Adipocyte (in vitro differentiated cells): ENCODE measurements at regions not wholly inside any gene's neighbourhood (a gene's known extent, or its start where the extent isn't known, plus 50 kb on each side); places are given as distances from the start of the nearest gene placed in this dataset.

Source experiments
- DNase-seq: peaks from one replicate; pipeline ENCODE4 v3.0.0-alpha.2; 2015; ENCODE audit warnings: low read depth
- H3K27me3 ChIP-seq: replicated peaks from 2 replicates; pipeline ENCODE4 v1.7.0; 2013; ENCODE audit warnings: mild to moderate bottlenecking, low read length, moderate library complexity; ENCODE audit not compliant: control insufficient read depth, insufficient read depth
- H3K36me3 ChIP-seq: 2 replicates; pipeline ENCODE4 v1.7.0; 2013; ENCODE audit warnings: low read length, mild to moderate bottlenecking, moderate library complexity; ENCODE audit not compliant: control insufficient read depth, insufficient read depth, severe bottlenecking
- H3K4me1 ChIP-seq: 2 replicates; pipeline ENCODE4 v1.7.0; 2013; ENCODE audit warnings: mild to moderate bottlenecking, low read length, moderate library complexity; ENCODE audit not compliant: control insufficient read depth, insufficient read depth
- H3K4me3 ChIP-seq: 2 replicates; pipeline ENCODE4 v1.7.0; 2013; ENCODE audit warnings: mild to moderate bottlenecking, low read length, moderate library complexity
- H3K9ac ChIP-seq: 2 replicates; pipeline ENCODE4 v1.7.0; 2013; ENCODE audit warnings: mild to moderate bottlenecking, low read length, moderate library complexity
- H3K9me3 ChIP-seq: 2 replicates; pipeline ENCODE4 v1.7.0; 2013; ENCODE audit warnings: mild to moderate bottlenecking, low read length, moderate library complexity; ENCODE audit not compliant: control insufficient read depth

DNA sequence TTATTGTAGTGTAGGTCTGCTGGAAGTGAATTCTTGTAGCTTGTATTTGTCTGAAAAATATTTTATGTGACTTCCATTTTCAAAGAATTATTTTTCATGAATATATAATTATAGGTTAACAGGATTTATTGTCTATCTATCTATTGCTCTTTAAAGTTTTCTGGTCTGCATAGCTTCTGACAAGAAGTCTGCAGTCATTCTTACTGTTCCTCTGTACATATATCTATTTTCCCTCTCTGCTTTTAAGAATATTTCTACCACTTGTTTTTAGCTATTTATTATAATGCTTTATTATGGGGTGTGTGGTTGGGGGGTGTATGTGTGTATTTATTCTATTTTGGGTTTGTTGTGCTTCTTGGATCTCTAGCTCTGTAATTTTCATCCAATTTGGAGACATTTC, 77.4 kb downstream of the ETS2 start:
- DNase-seq = no peak
- H3K4me1 ChIP-seq = peaks cover 10% of the 10 kb centered on the region
- no peak overlapping the region for H3K9ac ChIP-seq
- no peak overlapping the region for H3K4me3 ChIP-seq
- no peaks in the 10 kb centered on the region for H3K36me3 ChIP-seq
- peaks cover 44% of the 10 kb centered on the region for H3K9me3 ChIP-seq
- H3K27me3 ChIP-seq = no peaks in the 10 kb centered on the region

DNA sequence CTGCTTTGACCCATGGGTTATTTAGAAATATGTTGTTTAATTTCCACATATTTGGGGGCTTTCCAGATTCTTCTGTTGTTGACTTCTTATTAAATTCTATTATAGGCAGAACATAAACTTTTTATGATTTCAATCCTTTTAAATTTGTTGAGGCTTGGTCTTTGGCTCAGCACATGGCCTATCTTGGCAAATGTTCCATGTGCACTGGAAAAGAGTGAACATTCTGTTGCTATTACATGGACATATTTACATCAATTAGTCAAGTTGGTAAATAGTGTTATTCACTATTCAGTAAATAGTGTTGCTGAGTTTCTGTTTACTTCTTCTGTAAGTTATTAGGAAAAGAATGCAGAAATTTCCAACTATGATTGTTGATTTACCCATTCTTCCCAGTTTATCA, 75.4 kb downstream of the ETS2 start:
- H3K4me1 ChIP-seq = peaks cover 12% of the 10 kb centered on the region
- peaks cover 34% of the 10 kb centered on the region for H3K9me3 ChIP-seq
- H3K9ac ChIP-seq = no peak overlapping the region
- H3K36me3 ChIP-seq = no peaks in the 10 kb centered on the region
- DNase-seq = no peak
- no peaks in the 10 kb centered on the region for H3K27me3 ChIP-seq
- no peak overlapping the region for H3K4me3 ChIP-seq

DNA sequence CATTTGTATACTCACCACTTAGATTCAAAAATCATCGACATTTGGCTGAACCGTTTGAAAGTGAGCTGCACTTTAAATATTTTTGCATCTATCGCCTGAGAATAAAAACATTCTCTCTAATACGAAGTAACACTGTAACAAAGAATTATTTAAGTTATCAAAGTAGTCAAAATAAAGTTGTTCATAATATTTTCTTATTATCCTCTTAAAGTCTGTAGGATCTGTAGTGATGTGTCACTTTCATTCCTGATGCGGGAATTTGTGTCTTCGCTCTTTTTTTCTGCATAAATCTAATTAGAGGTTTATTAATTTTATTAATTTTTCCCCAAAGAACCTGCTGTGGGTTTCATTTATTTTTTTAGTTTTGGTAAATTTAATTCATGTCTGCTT, 74.8 kb downstream of the ETS2 start:
- no peaks in the 10 kb centered on the region for H3K36me3 ChIP-seq
- peaks cover 34% of the 10 kb centered on the region for H3K9me3 ChIP-seq
- DNase-seq = no peak
- H3K4me3 ChIP-seq = no peak overlapping the region
- H3K9ac ChIP-seq = no peak overlapping the region
- H3K27me3 ChIP-seq = no peaks in the 10 kb centered on the region
- peaks cover 15% of the 10 kb centered on the region for H3K4me1 ChIP-seq

DNA sequence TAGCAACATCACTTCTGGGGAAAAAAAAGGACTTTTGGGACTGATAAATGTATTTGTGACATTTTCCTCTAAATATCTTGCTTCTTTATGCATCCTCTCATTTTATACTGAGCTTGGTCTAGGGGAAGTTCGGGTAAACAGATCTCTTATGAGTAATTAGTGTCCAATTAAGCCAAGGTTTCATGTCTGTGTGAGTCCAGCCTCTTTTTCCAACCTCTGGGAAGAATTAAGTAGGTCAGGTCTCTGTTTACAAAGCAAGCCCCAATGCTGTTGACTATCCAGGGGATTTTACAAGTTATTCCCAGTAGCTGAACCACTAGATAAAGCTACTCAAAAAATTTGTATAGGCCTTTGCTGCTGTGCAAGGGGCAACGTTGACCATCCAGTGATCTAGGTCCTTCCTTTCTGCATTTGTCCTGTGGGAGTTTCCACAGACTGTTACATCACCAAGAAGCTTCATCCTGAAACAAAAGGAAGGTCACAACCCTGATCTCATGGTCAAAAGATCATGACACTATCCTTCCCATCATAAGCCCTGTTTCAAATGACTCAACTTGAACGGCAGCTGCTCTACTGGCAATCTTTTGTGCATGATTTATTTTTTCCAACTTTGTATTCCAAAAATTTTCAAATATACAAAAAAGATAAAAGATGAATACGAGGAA, 74.3 kb downstream of the ETS2 start:
- no peak for DNase-seq
- Histone ChIP-seq H3K9ac (no peak overlapping the region), H3K4me3 (no peak overlapping the region), H3K4me1 (peaks cover 15% of the 10 kb centered on the region), H3K9me3 (peaks cover 33% of the 10 kb centered on the region), H3K36me3 (no peaks in the 10 kb centered on the region), H3K27me3 (no peaks in the 10 kb centered on the region)

DNA sequence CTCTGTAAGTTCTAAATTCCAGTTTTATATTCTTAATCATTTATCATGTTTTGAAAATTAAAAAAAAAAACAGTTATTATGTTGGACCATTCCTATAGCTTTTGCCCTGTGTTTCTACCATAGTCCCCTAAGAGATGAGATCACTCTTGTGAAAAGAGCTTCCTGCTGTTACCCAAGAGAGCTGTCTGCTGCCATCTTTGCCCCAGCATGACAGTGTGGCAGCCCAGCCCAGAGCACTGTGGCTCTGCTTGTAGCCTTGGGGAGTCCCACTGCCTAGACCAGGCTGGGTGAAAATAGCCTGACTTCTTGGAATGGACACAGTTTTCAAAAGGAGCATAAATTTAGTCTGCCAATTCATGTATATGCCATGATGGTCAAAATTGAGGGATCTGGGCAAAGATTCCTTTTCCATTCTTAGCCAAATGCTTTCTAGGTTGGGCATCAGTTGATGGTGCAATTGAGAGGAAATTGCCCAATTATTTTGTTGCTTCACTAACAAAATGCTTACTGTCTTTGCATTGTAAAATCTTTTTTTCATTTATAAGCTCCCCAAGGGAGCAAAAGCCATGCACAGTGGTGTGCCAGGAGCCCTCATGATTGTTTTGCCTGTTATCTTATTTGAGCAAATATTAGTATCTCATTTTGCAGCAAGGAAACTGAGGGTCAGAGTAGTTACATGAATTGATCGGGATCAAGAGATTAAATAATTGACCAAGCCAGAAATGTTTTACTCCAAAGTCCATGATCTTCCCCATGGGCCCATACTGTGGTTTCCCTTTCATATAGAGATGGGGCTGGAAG, 72.8 kb downstream of the ETS2 start:
- peak; percentile 64 for DNase-seq

DNA sequence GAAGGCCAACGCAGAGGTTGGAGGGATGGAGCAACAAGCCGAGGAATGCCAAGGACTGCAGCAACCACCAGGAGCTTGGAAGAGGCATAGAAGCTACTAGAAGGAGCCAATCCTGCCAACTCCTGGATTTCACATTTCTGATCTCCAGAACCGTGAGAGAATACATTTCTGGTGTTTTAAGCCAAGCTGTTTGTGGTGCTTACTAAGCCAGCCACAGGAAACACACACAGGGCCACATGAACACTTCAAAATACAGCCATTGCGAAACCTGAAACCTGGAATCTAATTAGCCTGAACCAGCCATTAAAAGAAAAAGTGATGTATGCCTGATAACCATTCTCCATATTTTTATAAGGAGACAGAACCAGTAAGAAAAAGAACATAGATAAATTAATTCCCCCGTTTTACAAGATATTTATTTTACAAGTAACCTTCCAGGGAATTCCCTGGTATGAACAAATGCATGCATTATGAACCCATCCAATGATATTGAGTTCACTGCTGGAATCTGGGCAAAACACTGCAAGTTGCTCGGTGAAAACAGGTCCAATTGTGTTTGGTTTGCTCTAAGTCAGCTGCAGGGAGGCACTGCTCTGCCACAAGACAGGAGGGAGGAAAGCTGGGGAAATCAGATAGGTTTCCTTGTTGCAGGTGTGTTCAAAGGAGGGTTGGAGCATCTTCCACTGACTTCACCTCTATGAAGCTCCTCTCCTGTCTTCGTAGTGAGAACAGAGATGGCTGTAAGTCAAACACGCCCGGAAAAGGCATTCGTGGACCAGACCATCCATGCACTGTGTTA, 70.2 kb downstream of the ETS2 start:
- Histone ChIP-seq H3K9ac (no peak overlapping the region), H3K36me3 (no peaks in the 10 kb centered on the region), H3K9me3 (peaks cover 14% of the 10 kb centered on the region), H3K4me1 (peaks cover 20% of the 10 kb centered on the region), H3K4me3 (no peak overlapping the region), H3K27me3 (no peaks in the 10 kb centered on the region)
- DNase-seq = peak; percentile 37

More for the DNA sequence above, 72.8 kb downstream of the ETS2 start:
- H3K9ac ChIP-seq = no peak overlapping the region
- no peak overlapping the region for H3K4me3 ChIP-seq
- H3K9me3 ChIP-seq = peaks cover 21% of the 10 kb centered on the region
- no peaks in the 10 kb centered on the region for H3K27me3 ChIP-seq
- no peaks in the 10 kb centered on the region for H3K36me3 ChIP-seq
- peaks cover 18% of the 10 kb centered on the region for H3K4me1 ChIP-seq
